Caki2 (cell line): ENCODE measurements at regions not wholly inside any gene's neighbourhood (a gene's known extent, or its start where the extent isn't known, plus 50 kb on each side); places are given as distances from the start of the nearest gene placed in this dataset.
"Not testable (repeated sequence)": the region's sequence is repeated elsewhere in the genome, so short reads cannot be mapped to it uniquely, and the experiment has no call there.

ENCODE experiments used
- DNase-seq: peaks from one replicate; pipeline ENCODE4 v3.0.0-alpha.2; 2015; ENCODE audit warnings: low read depth
- in situ Hi-C: cut with HindIII; loops from 2 replicates; pipeline ENCODE4 v1.10.0; 2016; ENCODE audit warnings: low sequenced_read_pairs, low pct_unique_long_range_greater_than_20kb, mixed read lengths

GRCh38 chr17:13442361-13442760, 159.4 kb downstream of the HS3ST3A1 start:
- DNase-seq: no peak
- in situ Hi-C loops: no loop called here

- no peak for DNase-seq
- in situ Hi-C loops: no loop called here
Measured at GRCh38 chr17:13441873-13442272, 159.9 kb downstream of the HS3ST3A1 start.

GRCh38 chr17:13437966-13438779, 163.6 kb downstream of the HS3ST3A1 start:
- in situ Hi-C loops: no loop called here

GRCh38 chr17:13435230-13435629, 166.5 kb downstream of the HS3ST3A1 start:
- in situ Hi-C loops: no loop called here

More at GRCh38 chr17:13437966-13438779, 163.6 kb downstream of the HS3ST3A1 start:
- peak; percentile 53 for DNase-seq

GRCh38 chr17:13429201-13429600, 172.5 kb downstream of the HS3ST3A1 start:
- no peak for DNase-seq
- in situ Hi-C loops: no loop called here

More at GRCh38 chr17:13435230-13435629, 166.5 kb downstream of the HS3ST3A1 start:
- DNase-seq: no peak

GRCh38 chr17:13428611-13429042, 173.1 kb downstream of the HS3ST3A1 start:
- DNase-seq: no peak
- in situ Hi-C loops: no loop called here

DNA sequence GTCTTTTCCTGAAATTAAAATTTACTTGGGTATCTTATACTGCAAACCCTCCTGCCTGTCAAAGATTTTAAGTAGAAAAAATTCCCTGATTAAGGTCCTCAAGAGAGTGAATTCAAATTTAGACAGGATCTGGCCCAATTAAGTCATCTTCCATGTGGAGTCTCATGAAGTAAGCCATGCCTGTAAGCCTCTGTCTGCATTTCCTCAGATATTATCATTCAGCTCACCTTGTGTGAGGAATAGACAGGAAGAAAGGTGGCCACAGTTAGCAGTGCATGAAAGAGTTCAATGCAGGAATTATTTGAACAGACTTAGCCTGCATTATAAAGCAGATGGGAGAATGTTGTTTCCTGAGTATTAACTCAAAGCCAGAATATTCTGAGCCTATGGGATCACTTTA, 174.7 kb downstream of the HS3ST3A1 start:
- DNase-seq: no peak
- in situ Hi-C loops: no loop called here

DNA sequence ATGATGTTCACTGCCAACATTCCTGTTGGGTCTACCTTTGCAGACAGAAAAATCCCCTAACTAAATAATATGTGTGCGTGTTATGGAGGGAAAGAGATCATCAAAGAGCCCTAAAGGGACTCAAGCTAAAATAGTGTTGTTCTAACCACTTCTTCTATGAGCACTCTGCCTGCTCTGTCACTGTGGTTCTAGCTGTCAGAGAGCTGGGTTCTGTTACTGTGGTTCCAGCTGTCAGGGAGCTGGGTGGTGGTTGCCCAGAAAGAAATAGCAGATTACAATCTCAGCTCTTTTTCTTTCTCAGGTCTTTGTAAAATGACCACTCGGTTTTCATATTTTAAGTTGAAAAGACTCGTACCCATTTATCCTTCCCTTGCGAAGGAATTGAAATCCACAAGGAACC, 176.3 kb downstream of the HS3ST3A1 start:
- in situ Hi-C loops: no loop called here
- no peak for DNase-seq

DNA sequence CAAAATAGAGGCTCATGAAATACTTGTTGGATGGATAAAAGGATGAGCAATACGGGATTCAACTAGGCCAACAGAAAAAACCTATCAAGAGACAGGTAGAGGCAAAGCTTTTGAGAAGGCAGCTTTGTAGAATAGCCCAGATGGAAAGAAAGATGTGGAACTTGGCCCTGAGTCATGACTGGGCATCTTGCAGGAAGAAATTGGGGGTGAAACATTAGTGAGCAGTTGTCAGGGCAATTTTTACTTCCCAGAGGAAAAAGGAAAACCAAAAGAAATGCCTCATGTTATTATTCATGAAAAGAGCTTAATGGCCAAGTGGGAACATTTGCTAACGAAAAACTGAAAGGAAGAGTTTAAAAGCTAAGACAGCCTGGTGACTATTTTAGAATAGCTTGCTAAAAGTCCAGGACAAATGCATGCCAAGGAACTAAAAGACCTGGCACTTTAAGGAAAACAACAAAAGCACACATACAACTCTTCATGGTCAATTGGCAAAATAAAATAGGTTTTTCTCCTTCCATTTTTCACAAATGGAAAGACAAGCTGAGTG, 180.1 kb downstream of the HS3ST3A1 start:
- in situ Hi-C loops: no loop called here
- no peak for DNase-seq

DNA sequence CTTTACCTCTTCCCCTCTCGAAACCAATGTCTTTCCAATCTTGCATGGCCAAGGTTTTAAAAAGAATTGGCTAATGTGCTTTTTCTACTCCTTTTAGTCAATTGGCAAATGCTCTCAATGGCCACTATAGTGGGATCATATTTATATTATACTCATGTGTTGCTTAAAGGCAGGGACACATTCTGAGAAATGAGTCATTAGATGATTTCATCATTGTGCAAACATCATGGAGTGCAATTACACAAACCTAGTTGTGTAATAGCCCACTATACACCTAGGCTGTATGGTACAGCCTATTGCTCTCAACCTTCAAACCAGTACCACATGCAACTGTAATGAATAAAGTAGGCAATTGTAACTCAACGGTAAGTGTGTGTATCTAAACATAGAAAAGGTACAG, 180.9 kb downstream of the HS3ST3A1 start:
- in situ Hi-C loops: no loop called here
- no peak for DNase-seq

DNA sequence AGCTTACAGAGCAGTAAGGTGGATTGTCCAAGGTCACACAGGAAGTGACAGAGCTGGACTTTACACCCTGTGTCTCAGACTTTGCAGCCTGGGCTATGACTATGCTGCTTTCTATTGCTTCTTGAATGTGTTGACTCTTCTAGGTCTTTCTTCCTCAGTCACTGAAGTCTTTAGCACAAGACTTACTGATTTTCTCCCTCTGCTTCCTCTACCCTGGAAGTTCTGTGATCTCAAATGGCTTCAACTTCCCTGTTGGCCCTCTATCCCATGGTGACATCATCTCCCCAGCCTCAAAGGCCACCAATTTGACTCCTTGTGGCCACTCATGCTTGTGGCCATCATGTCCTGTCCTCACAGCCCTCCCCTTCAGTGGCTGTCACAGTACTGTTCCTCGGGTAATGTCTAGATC, 181.3 kb downstream of the HS3ST3A1 start:
- in situ Hi-C loops: no loop called here
- no peak for DNase-seq

DNA sequence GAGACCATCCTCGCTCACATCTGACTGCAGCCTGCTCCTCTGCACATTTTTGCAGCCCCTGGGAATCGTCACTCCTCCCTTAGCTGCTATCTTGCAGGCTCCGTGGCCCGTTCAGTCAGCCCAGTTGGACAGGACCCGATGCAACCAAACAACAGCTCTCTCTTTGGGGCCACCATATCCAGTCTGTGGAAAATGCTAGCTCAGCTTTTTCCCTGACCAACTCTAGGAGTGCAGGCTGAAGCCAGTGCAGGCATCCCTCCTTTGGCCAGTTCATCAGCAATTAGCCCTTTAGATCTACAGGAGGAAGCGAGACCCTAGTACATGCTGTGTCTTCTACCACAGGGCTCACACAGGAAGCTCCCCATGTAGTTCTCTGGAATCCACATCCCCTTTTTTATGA, 182.1 kb downstream of the HS3ST3A1 start:
- DNase-seq: no peak
- in situ Hi-C loops: no loop called here

GRCh38 chr17:13418891-13419290, 182.8 kb downstream of the HS3ST3A1 start:
- in situ Hi-C loops: no loop called here
- no peak for DNase-seq

GRCh38 chr17:13417381-13417950, 184.3 kb downstream of the HS3ST3A1 start:
- DNase-seq: no peak
- in situ Hi-C loops: no loop called here

DNA sequence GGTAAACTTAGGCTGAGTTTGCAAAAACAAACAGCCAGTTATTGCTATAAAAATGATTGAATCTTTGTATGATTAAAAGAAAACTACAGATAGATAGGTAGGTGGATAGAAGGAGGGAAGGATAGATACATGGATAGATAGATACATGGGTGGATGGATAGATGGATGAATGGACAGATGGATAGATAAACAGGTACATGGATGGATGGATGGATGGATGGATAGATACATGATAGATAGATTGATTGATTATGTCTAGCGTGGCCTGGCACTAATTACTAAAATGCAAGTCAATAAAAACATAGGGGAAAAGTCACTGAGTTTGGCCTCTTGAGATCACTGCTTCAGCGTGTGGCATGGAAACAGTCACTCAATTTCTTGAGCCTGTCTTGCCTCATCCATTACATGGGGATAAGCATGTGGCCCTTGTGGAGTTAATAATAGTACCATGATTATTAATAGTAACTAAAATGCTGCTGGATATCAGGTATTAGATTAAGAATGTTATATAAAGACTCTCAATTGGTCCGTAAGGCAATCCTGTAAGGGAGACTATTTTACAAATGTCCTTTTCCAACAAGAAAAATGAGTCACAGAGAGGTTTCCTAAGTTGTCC, 184.9 kb downstream of the HS3ST3A1 start:
- no peak for DNase-seq
- in situ Hi-C loops: no loop called here

DNA sequence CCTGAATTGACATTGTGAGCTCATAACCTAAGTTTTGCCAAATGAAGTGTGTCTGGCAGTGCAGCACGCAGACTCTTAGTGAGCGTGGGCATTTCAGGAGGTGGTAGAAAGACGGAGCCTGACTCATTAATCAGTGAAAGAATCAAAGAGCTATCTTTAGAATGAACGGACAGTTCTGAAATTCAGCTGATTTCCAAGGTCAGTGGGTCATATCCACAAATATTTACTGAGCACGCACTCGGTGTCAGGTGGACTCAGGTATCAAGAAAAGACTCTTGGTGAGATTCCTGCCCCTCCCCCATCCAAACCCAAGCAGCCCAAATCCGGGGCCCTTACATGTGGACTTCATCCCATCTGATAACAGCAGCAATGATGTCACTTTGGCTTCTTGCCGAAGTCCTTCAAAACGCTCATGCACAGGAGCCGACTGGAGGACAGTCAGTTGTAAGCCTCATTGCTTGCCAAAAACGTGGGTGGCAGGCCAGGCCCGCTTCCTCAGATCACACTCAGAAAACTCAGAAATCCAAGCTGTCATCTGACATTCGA, 185.8 kb downstream of the HS3ST3A1 start:
- DNase-seq: peak; percentile 68
- in situ Hi-C loops: no loop called here

GRCh38 chr17:13415200-13415599, 186.5 kb downstream of the HS3ST3A1 start:
- in situ Hi-C loops, DNase-seq: not testable (repeated sequence)

DNA sequence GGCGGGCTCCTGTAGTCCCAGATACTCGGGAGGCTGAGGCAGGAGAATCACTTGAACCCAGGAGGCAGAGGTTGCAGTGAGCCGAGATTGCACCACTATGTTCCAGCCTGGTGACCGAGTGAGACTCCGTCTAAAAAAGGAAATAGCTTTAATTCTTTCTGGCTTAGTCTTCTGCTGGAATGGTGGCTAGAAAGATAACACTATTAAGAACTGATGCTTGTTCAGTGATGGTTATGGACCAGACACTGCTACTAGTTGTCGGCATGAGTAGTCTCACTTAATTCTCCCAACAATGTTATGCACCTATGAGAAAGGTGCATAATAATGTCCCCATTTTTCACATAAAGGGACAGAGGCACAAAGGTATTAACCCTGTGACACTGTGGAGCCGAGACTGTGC, 188.7 kb downstream of the HS3ST3A1 start:
- in situ Hi-C loops: no loop called here
- no peak for DNase-seq

DNA sequence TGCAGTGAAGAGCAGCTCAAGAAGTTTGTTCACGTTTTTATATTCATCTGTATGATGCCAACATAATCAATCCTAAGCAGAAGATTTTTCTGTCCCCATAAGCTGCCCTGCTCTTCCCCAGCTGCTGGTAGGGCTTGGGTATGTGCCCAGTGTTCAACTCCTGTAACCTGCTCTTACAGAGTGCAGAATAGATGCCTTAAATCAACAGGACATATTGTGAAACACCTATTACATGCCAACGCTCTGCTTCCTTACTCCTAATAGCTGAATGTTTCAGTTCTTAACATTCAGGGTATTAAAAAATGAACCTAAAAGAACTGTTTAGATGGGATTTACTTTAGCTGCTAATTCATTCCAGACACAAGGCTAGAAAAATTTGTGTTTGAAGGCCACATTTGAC, 190.9 kb downstream of the HS3ST3A1 start:
- in situ Hi-C loops: no loop called here
- no peak for DNase-seq
